Mammary epithelial cell (primary cell): ENCODE measurements at regions not wholly inside any gene's neighbourhood (a gene's known extent, or its start where the extent isn't known, plus 50 kb on each side); places are given as distances from the start of the nearest gene placed in this dataset.

ENCODE experiments used
- CTCF ChIP-seq, 2 donors: IDR thresholded peaks in 1 of 2; conservative IDR thresholded peaks in 1 of 2; 2 replicates each; pipeline ENCODE4 v1.5.1; 2011 to 2012; ENCODE audit warnings: inconsistent platforms in 2 of 2, low read length in 2 of 2, mild to moderate bottlenecking in 2 of 2, control low read depth in 1 of 2, low read depth in 1 of 2; ENCODE audit not compliant: insufficient read depth in 1 of 2; ENCODE audit errors: extremely low read depth in 1 of 2
- EZH2 ChIP-seq: IDR thresholded peaks from 2 replicates; pipeline ENCODE4 v1.6.1; 2012; ENCODE audit warnings: low read length, inconsistent platforms, borderline replicate concordance

GRCh38 chr12:92268946-92269345 is 123.3 kb upstream of the BTG1 start:
- TF ChIP-seq CTCF (conservative IDR thresholded peaks at IDR 0.05 in 1 of 2, IDR thresholded peaks at IDR 0.05 in 1 of 2; ENCODE audit: extremely low read depth in 1 of 2, insufficient read depth in 1 of 2, low read depth in 1 of 2, low read length in 2 of 2) (no peak), EZH2 (no peak)
